Breast epithelium (tissue), 4 donors: ENCODE measurements at regions not wholly inside any gene's neighbourhood (a gene's known extent, or its start where the extent isn't known, plus 50 kb on each side); places are given as distances from the start of the nearest gene placed in this dataset.

ENCODE experiments used
- DNase-seq, 2 donors: peaks; one replicate each; pipeline ENCODE4 v3.0.0-alpha.2; 2019; ENCODE audit warnings: low spot score in 2 of 2
- H3K27ac ChIP-seq, 2 donors: fragments of 200-600 bp; sonication (generic) in 1 of 2; one replicate each; pipeline ENCODE4 v1.5.1; 2016 to 2019; ENCODE audit warnings: mild to moderate bottlenecking in 1 of 2
- H3K27me3 ChIP-seq, 2 donors: fragments of 200-600 bp; sonication (generic) in 1 of 2; one replicate each; pipeline versions ENCODE4 v1.5.1 to v1.6.0; 2017 to 2019; ENCODE audit warnings: control low read depth in 1 of 2, mild to moderate bottlenecking in 1 of 2
- H3K36me3 ChIP-seq: fragments of 200-600 bp; one replicate; pipeline ENCODE4 v1.5.1; 2019
- H3K4me1 ChIP-seq, 2 donors: fragments of 200-600 bp; sonication (generic); one replicate each; pipeline ENCODE4 v1.5.1; 2016 to 2019; ENCODE audit warnings: control low read depth in 1 of 2
- H3K4me3 ChIP-seq, 3 donors: fragments of 200-600 bp; sonication (generic); 1 replicate in 2 of 3; 2 replicates in 1 of 3; pipeline ENCODE4 v1.5.1; 2016 to 2019; ENCODE audit warnings: mild to moderate bottlenecking in 3 of 3, moderate library complexity in 2 of 3
- H3K9me3 ChIP-seq, 2 donors: fragments of 200-600 bp; sonication (generic) in 1 of 2; one replicate each; pipeline ENCODE4 v1.5.1; 2016 to 2019; ENCODE audit warnings: control low read depth in 1 of 2
- POLR2A ChIP-seq: fragments of 450-650 bp; IDR thresholded peaks from one replicate; pipeline ENCODE4 v1.6.1; 2016; ENCODE audit warnings: antibody characterized with exemption, mild to moderate bottlenecking, moderate library complexity
- POLR2AphosphoS5 ChIP-seq, 3 donors: sonication (generic); formaldehyde crosslinking; IDR thresholded peaks; one replicate each; pipeline ENCODE4 v1.6.1; 2017; ENCODE audit warnings: antibody characterized with exemption in 3 of 3
- intact Hi-C: fragments of 100-400 bp; cut with DNase I; formaldehyde crosslinking; loops from one replicate; pipeline ENCODE4 v1.15.1; 2023; ENCODE audit warnings: low total_unique reads
- TF ChIP-seq, protein P1 (sequence below), 3 donors: fragments of 450-650 bp; IDR thresholded peaks; one replicate each; pipeline ENCODE4 v1.5.1; 2016 to 2017; ENCODE audit warnings: antibody characterized with exemption in 3 of 3, mild to moderate bottlenecking in 3 of 3, moderate library complexity in 3 of 3

DNA sequence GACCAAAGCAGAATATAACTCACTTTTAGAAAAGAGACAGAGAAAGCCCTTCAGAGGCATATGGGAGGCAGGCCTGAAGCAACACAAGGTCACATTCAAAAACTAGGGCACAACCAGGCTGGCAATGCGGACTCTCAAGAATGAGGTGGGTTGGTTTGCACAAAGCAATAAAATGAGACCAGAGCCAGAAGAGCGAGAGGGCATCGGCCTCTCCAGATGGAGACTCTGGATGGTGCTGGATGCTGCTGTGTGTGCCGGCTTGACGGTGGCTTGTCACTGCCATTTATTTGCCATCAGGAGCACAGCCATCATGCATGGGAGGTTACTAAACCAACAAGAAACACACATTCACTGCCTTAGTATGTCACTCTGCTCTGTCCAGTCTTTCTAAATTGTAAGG lies 649.4 kb downstream of the DIAPH3 start:
- Histone ChIP-seq H3K4me1 (no peaks in the 10 kb centered on the region), H3K9me3 (no peaks in the 10 kb centered on the region), H3K27ac (no peak overlapping the region), H3K27me3 (no peaks in the 10 kb centered on the region), H3K36me3 (no peaks in the 10 kb centered on the region), H3K4me3 (no peak overlapping the region)
- TF ChIP-seq, protein P1, sequence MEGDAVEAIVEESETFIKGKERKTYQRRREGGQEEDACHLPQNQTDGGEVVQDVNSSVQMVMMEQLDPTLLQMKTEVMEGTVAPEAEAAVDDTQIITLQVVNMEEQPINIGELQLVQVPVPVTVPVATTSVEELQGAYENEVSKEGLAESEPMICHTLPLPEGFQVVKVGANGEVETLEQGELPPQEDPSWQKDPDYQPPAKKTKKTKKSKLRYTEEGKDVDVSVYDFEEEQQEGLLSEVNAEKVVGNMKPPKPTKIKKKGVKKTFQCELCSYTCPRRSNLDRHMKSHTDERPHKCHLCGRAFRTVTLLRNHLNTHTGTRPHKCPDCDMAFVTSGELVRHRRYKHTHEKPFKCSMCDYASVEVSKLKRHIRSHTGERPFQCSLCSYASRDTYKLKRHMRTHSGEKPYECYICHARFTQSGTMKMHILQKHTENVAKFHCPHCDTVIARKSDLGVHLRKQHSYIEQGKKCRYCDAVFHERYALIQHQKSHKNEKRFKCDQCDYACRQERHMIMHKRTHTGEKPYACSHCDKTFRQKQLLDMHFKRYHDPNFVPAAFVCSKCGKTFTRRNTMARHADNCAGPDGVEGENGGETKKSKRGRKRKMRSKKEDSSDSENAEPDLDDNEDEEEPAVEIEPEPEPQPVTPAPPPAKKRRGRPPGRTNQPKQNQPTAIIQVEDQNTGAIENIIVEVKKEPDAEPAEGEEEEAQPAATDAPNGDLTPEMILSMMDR (IDR thresholded peaks at IDR 0.05) = no peak
- TF ChIP-seq POLR2AphosphoS5 (IDR thresholded peaks at IDR 0.05) (no peak), POLR2A (no peak)
- no peak for DNase-seq
- intact Hi-C loops = no loop called here

DNA sequence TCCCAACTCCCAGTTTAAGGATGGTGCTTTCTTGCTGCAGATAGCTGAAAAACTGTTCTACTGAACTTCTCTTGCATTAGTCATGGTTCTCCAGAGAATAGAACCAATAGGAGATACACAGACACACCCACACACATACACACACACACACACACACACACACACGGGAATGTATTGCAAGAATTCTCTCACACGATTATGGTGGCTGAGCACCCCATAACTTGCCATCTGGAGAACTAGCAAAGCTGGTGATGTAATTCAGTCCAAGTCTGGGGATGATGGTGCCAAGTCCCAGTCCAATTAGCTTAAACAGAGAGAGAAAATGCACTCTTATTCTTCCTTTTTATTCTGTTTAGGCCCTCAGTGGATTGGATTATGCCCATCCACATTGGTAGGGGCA lies 643.9 kb downstream of the DIAPH3 start:
- Histone ChIP-seq H3K27ac (no peak overlapping the region), H3K36me3 (no peaks in the 10 kb centered on the region), H3K9me3 (no peaks in the 10 kb centered on the region), H3K27me3 (no peaks in the 10 kb centered on the region), H3K4me1 (no peaks in the 10 kb centered on the region), H3K4me3 (no peak overlapping the region)
- DNase-seq = no peak
- TF ChIP-seq, protein P1 (IDR thresholded peaks at IDR 0.05) = no peak
- TF ChIP-seq POLR2A (no peak), POLR2AphosphoS5 (IDR thresholded peaks at IDR 0.05) (no peak)
- intact Hi-C loops = no loop called here

DNA sequence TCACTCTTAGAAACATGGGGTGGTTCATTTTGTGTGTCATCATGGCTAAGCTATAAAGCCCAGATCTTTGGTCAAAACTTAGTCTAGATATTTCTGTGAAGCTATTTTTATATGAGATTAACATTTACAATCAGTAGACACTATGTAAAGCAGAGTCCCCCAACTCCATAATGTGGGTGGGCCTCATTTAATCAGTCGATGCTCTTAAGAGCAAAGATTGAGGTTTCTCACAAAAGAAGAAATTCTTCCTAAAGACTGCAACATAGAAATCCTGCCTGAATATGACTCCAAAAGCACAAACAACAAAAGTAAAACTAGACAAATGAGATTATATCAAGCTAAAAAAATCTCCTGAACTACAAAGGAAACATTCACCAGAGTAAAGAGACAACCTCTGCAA lies 642.2 kb downstream of the DIAPH3 start:
- DNase-seq = no peak
- no peak overlapping the region for H3K4me3 ChIP-seq
- H3K27ac ChIP-seq = no peak overlapping the region
- intact Hi-C loops = no loop called here
- no peaks in the 10 kb centered on the region for H3K4me1 ChIP-seq
- TF ChIP-seq, protein P1 (IDR thresholded peaks at IDR 0.05) = no peak
- TF ChIP-seq POLR2AphosphoS5 (IDR thresholded peaks at IDR 0.05) = no peak
- no peaks in the 10 kb centered on the region for H3K9me3 ChIP-seq
- H3K27me3 ChIP-seq = no peaks in the 10 kb centered on the region
- H3K36me3 ChIP-seq = no peaks in the 10 kb centered on the region

DNA sequence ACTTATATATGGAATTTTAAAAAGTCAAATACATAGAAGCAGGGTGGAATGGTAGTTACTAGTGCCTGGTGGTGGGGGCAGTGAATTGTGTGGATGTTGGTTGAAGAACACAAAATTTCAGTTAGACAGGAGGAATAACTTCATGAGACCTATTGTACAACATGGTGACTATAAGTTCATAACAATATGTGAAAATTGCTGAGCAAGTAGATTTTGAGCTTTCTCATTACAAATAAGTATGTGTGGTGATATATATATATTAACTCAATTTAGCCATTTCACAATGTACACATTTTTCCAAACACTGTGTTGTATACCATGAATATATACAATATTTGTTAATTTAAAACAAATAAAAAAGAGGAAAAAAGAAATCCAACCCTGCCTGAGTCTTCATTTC lies 641.1 kb downstream of the DIAPH3 start:
- Histone ChIP-seq H3K36me3 (no peaks in the 10 kb centered on the region), H3K4me1 (no peaks in the 10 kb centered on the region), H3K4me3 (no peak overlapping the region), H3K27me3 (no peaks in the 10 kb centered on the region), H3K9me3 (no peaks in the 10 kb centered on the region), H3K27ac (no peak overlapping the region)
- TF ChIP-seq, protein P1 (IDR thresholded peaks at IDR 0.05) = no peak
- no peak for TF ChIP-seq POLR2A
- no peak for TF ChIP-seq POLR2AphosphoS5 (IDR thresholded peaks at IDR 0.05)
- DNase-seq = no peak
- intact Hi-C loops = no loop called here

DNA sequence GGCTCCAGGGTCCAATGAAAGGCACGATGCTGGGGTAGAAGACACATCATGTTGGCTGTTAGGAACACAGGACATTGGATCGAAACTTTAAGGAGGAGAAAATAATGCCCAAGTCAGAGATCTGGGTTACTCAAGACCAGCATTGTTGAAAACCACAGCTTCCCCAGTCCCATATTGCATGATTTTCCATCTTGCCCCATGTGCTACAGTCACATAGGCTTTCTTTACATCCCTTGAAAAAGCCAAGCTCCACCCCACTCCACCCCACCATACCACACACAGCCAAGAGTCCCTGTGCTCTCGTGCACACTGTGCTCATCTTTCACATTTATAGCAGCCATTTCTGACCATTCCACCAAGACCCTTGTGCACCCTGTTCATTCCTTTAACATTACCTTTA lies 636.2 kb downstream of the DIAPH3 start:
- Histone ChIP-seq H3K4me3 (no peak overlapping the region), H3K27me3 (no peaks in the 10 kb centered on the region), H3K9me3 (no peaks in the 10 kb centered on the region), H3K4me1 (no peaks in the 10 kb centered on the region), H3K27ac (no peak overlapping the region), H3K36me3 (no peaks in the 10 kb centered on the region)
- TF ChIP-seq, protein P1 (IDR thresholded peaks at IDR 0.05) = no peak
- no peak for TF ChIP-seq POLR2A
- TF ChIP-seq POLR2AphosphoS5 (IDR thresholded peaks at IDR 0.05) = no peak
- no peak for DNase-seq
- intact Hi-C loops = loop anchor here (5.0 kb wide), 1 partner anchor 995 kb away; no protein-coding TSS in a partner anchor
